ENCODE measurements at regions not wholly inside any gene's neighbourhood (a gene's known extent, or its start where the extent isn't known, plus 50 kb on each side); places are given as distances from the start of the nearest gene placed in this dataset.

DNA sequence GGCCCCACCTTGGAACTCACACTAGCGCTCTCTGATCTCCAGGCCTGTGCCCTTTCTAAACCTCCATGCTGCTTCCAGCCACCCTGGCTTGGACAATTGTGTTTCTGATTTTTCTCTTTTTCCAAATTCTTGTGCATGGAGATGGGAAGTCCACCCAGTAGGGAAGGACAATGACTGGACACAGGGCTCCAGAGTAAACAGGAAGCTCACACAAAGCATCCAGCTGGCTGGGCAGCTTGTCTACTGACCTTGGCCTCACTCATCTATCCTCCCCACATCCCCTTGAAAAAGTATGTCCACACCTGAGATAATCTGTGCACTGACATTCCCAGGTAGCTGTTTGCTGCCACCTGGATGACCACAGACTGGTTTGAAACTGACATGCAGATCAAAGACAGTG, 331.2 kb upstream of the MAF start:
- no peak for DNase-seq
- TF ChIP-seq, protein P1, sequence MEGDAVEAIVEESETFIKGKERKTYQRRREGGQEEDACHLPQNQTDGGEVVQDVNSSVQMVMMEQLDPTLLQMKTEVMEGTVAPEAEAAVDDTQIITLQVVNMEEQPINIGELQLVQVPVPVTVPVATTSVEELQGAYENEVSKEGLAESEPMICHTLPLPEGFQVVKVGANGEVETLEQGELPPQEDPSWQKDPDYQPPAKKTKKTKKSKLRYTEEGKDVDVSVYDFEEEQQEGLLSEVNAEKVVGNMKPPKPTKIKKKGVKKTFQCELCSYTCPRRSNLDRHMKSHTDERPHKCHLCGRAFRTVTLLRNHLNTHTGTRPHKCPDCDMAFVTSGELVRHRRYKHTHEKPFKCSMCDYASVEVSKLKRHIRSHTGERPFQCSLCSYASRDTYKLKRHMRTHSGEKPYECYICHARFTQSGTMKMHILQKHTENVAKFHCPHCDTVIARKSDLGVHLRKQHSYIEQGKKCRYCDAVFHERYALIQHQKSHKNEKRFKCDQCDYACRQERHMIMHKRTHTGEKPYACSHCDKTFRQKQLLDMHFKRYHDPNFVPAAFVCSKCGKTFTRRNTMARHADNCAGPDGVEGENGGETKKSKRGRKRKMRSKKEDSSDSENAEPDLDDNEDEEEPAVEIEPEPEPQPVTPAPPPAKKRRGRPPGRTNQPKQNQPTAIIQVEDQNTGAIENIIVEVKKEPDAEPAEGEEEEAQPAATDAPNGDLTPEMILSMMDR (IDR thresholded peaks at IDR 0.05; ENCODE audit: insufficient read depth in 1 of 2, low read depth in 1 of 2, low read length in 1 of 2, severe bottlenecking in 1 of 2, unreplicated experiment in 1 of 2), result no peak
- Mint-ChIP-seq H3K9me3 (ENCODE audit: unreplicated experiment) (no peaks in the 10 kb centered on the region), H3K27ac (ENCODE audit: unreplicated experiment) (no peak overlapping the region), H3K27me3 (ENCODE audit: insufficient read depth, unreplicated experiment) (no peaks in the 10 kb centered on the region), H3K4me1 (ENCODE audit: low read depth, unreplicated experiment) (peaks cover 6% of the 10 kb centered on the region), H3K36me3 (ENCODE audit: insufficient read depth, unreplicated experiment) (no peaks in the 10 kb centered on the region), H3K4me3 (ENCODE audit: unreplicated experiment) (no peak overlapping the region)
- H3K27me3 ChIP-seq (replicated peaks; ENCODE audit: control insufficient read depth, insufficient read depth, low read length), result no peaks in the 10 kb centered on the region
- H3K9me3 ChIP-seq, result no peaks in the 10 kb centered on the region
- peaks cover 6% of the 10 kb centered on the region; the same call in 1 of the 2 replicates for H3K4me1 ChIP-seq
- CTCF ChIA-PET, result no interaction called here
- H3K4me3 ChIP-seq (ENCODE audit: low read depth, low read length), result no peak overlapping the region
- intact Hi-C loops (cut with micrococcal nuclease; ENCODE audit: unreplicated experiment), result loop anchor here (10.0 kb wide), 1 partner anchor 153 kb away; no protein-coding TSS in a partner anchor
- POLR2A ChIA-PET, result no interaction called here
- no peaks in the 10 kb centered on the region for H3K36me3 ChIP-seq (ENCODE audit: control insufficient read depth, insufficient read depth, low read length)
- BruUV-seq (replicated peaks), result no TSS peak

- intact Hi-C loops (cut with micrococcal nuclease; ENCODE audit: unreplicated experiment), result no loop called here
- Mint-ChIP-seq H3K27ac (ENCODE audit: unreplicated experiment) (no peak overlapping the region), H3K9me3 (ENCODE audit: unreplicated experiment) (no peaks in the 10 kb centered on the region), H3K27me3 (ENCODE audit: insufficient read depth, unreplicated experiment) (no peaks in the 10 kb centered on the region), H3K4me1 (ENCODE audit: low read depth, unreplicated experiment) (peaks cover 6% of the 10 kb centered on the region), H3K4me3 (ENCODE audit: unreplicated experiment) (no peak overlapping the region), H3K36me3 (ENCODE audit: insufficient read depth, unreplicated experiment) (no peaks in the 10 kb centered on the region)
- CTCF ChIA-PET, result interaction anchor here (0.7 kb wide), 1 partner anchor 161 kb away, joined by 3 read pairs; no protein-coding TSS in a partner anchor
- TF ChIP-seq, protein P1 (IDR thresholded peaks at IDR 0.05; ENCODE audit: insufficient read depth in 1 of 2, low read depth in 1 of 2, low read length in 1 of 2, severe bottlenecking in 1 of 2, unreplicated experiment in 1 of 2), result no peak
- Histone ChIP-seq H3K27me3 (replicated peaks; ENCODE audit: control insufficient read depth, insufficient read depth, low read length) (no peaks in the 10 kb centered on the region), H3K9me3 (no peaks in the 10 kb centered on the region), H3K4me1 (peaks cover 6% of the 10 kb centered on the region; the same call in 1 of the 2 replicates), H3K4me3 (ENCODE audit: low read depth, low read length) (no peak overlapping the region), H3K36me3 (ENCODE audit: control insufficient read depth, insufficient read depth, low read length) (no peaks in the 10 kb centered on the region)
- no TSS peak for BruUV-seq (replicated peaks)
- POLR2A ChIA-PET, result no interaction called here
- no peak for DNase-seq
Measured at GRCh38 chr16:79929260-79929965, 328.9 kb upstream of the MAF start.

DNA sequence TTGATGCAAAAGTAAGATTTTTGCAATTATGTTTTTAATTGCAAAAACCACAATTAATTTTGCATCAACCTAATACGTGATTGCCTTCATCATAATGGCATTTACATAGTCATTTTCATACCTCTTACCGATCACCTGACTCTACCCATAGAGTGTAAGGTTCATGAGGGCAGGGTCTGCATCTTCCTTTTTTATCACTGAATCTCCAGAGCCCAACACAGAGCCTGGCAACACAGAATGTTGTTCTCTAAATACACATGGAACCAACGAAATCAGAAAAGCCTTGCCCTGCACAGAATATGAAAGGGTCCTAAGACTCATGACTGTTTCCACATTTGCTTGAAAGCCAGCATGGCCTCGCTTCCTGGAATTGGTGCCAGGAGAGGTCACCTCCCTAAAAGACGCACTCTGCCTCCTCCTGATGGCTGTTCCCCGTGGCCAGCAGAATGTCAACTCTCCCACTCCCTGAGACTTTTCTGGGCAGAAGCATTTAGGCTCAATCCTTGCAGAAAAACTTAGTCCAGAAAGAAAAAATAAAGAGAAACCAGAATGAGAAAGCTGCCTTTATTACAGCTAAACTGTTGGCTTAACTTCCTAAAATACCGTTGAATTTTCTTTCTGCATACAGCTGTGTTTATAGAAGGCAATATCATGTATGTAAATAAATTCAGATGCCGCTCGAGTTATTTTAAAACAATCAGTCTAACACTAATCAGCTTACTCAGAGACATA, 327.8 kb upstream of the MAF start:
- Histone ChIP-seq H3K36me3 (ENCODE audit: control insufficient read depth, insufficient read depth, low read length) (no peaks in the 10 kb centered on the region), H3K9me3 (no peaks in the 10 kb centered on the region; the same call in 1 of the 2 replicates), H3K4me3 (ENCODE audit: low read depth, low read length) (no peak overlapping the region), H3K4me1 (peaks cover 6% of the 10 kb centered on the region; the same call in 1 of the 2 replicates), H3K27me3 (replicated peaks; ENCODE audit: control insufficient read depth, insufficient read depth, low read length) (no peaks in the 10 kb centered on the region)
- H3K27me3 Mint-ChIP-seq (ENCODE audit: insufficient read depth, unreplicated experiment), result peaks cover 3% of the 10 kb centered on the region
- H3K4me1 Mint-ChIP-seq (ENCODE audit: low read depth, unreplicated experiment), result peaks cover 6% of the 10 kb centered on the region
- no peaks in the 10 kb centered on the region for H3K36me3 Mint-ChIP-seq (ENCODE audit: insufficient read depth, unreplicated experiment)
- intact Hi-C loops (cut with micrococcal nuclease; ENCODE audit: unreplicated experiment), result no loop called here
- BruUV-seq (replicated peaks), result no TSS peak
- TF ChIP-seq, protein P1 (IDR thresholded peaks at IDR 0.05; ENCODE audit: insufficient read depth in 1 of 2, low read depth in 1 of 2, low read length in 1 of 2, severe bottlenecking in 1 of 2, unreplicated experiment in 1 of 2), result no peak
- H3K27ac Mint-ChIP-seq (ENCODE audit: unreplicated experiment), result no peak overlapping the region
- no peak for DNase-seq
- ChIA-PET POLR2A (no interaction called here), CTCF (no interaction called here)
- no peak overlapping the region for H3K4me3 Mint-ChIP-seq (ENCODE audit: unreplicated experiment)
- no peaks in the 10 kb centered on the region for H3K9me3 Mint-ChIP-seq (ENCODE audit: unreplicated experiment)

Data from Caco-2 (cell line).